Kidney (tissue), 13 donors: ENCODE measurements at regions not wholly inside any gene's neighbourhood (a gene's known extent, or its start where the extent isn't known, plus 50 kb on each side); places are given as distances from the start of the nearest gene placed in this dataset.

Experiments used
- DNase-seq, 5 donors: peaks; one replicate each; pipeline ENCODE4 v3.0.0-alpha.2; 2013 to 2020
- FAIRE-seq: peaks from 2 replicates; lab custom pipeline; 2012; peaks lifted over from hg19 to GRCh38; lab: Jason Lieb, UNC
- H3K27ac ChIP-seq, 2 donors: one replicate each; pipeline ENCODE4 v1.7.0; 2013; ENCODE audit warnings: low read depth in 2 of 2, low read length in 2 of 2, inconsistent platforms in 1 of 2
- H3K27me3 ChIP-seq: one replicate; pipeline ENCODE4 v1.7.1; 2013; ENCODE audit warnings: low read length, inconsistent platforms; ENCODE audit not compliant: control insufficient read depth, insufficient read depth
- H3K36me3 ChIP-seq, 3 donors: one replicate each; pipeline versions ENCODE4 v1.7.0 to v1.7.1; 2013; ENCODE audit warnings: low read length in 3 of 3, control low read depth in 1 of 3, inconsistent platforms in 1 of 3; ENCODE audit not compliant: insufficient read depth in 3 of 3, control insufficient read depth in 2 of 3
- H3K4me1 ChIP-seq, 3 donors: one replicate each; pipeline versions ENCODE4 v1.7.0 to v1.7.1; 2013; ENCODE audit warnings: low read length in 3 of 3, inconsistent platforms in 1 of 3, low read depth in 1 of 3; ENCODE audit not compliant: control insufficient read depth in 2 of 3, insufficient read depth in 2 of 3
- H3K4me3 ChIP-seq, 3 donors: one replicate each; pipeline versions ENCODE4 v1.7.0 to v1.8.1; 2013; ENCODE audit warnings: low read length in 3 of 3, control low read depth in 1 of 3, inconsistent platforms in 1 of 3
- H3K9ac ChIP-seq, 3 donors: one replicate each; pipeline versions ENCODE4 v1.7.0 to v1.7.1; 2013; ENCODE audit warnings: low read length in 3 of 3, control low read depth in 1 of 3, inconsistent platforms in 1 of 3
- H3K9me3 ChIP-seq, 3 donors: one replicate each; pipeline versions ENCODE4 v1.7.0 to v1.7.1; 2013; ENCODE audit warnings: low read length in 3 of 3, control low read depth in 1 of 3, inconsistent platforms in 1 of 3; ENCODE audit not compliant: control insufficient read depth in 2 of 3, insufficient read depth in 1 of 3
- CTCF ChIP-seq: IDR thresholded peaks from 3 replicates; pipeline ENCODE4 v1.5.1; 2012; ENCODE audit warnings: mild to moderate bottlenecking, moderate library complexity, borderline replicate concordance; ENCODE audit not compliant: insufficient read depth; ENCODE audit errors: extremely low read depth
- intact Hi-C: fragments of 100-400 bp; cut with DNase I; formaldehyde crosslinking; loops from one replicate; pipeline ENCODE4 v1.11.1; 2022
- donor health status: control.
- donor health status: control.
- donor health status: control.
- donor health status: control.
- donor health status: control.
- donor health status: DM: yes; HTN: yes; CAD: no.
- donor health status: Normal renal cell carcinoma (clear cell type).

GRCh38 chr12:11976005-11976404 lies 94.7 kb upstream of the BCL2L14 start:
- Histone ChIP-seq H3K36me3 (no peaks in the 10 kb centered on the region), H3K4me1 (no peaks in the 10 kb centered on the region), H3K9me3 (no peaks in the 10 kb centered on the region), H3K27ac (no peak overlapping the region), H3K4me3 (no peak overlapping the region), H3K9ac (no peak overlapping the region), H3K27me3 (no peaks in the 10 kb centered on the region)
- TF ChIP-seq CTCF, result no peak
- FAIRE-seq (no peak), DNase-seq (no peak)
- intact Hi-C loops, result no loop called here

- intact Hi-C loops, result no loop called here
- no peak for FAIRE-seq
- H3K36me3 ChIP-seq, result no peaks in the 10 kb centered on the region
- no peak overlapping the region for H3K9ac ChIP-seq
- no peaks in the 10 kb centered on the region for H3K9me3 ChIP-seq
- no peak overlapping the region for H3K27ac ChIP-seq
- H3K27me3 ChIP-seq, result no peaks in the 10 kb centered on the region
- DNase-seq, result no peak
- no peak overlapping the region for H3K4me3 ChIP-seq
- no peaks in the 10 kb centered on the region for H3K4me1 ChIP-seq
- TF ChIP-seq CTCF, result no peak
Observed at GRCh38 chr12:11978726-11979384, 91.9 kb upstream of the BCL2L14 start.

GRCh38 chr12:11980115-11980514 lies 90.6 kb upstream of the BCL2L14 start:
- H3K27me3 ChIP-seq, result no peaks in the 10 kb centered on the region
- H3K4me3 ChIP-seq, result no peak overlapping the region
- intact Hi-C loops, result no loop called here
- H3K4me1 ChIP-seq, result no peaks in the 10 kb centered on the region
- no peaks in the 10 kb centered on the region for H3K36me3 ChIP-seq
- TF ChIP-seq CTCF, result no peak
- no peak overlapping the region for H3K9ac ChIP-seq
- H3K27ac ChIP-seq, result no peak overlapping the region
- H3K9me3 ChIP-seq, result no peaks in the 10 kb centered on the region
- no peak for FAIRE-seq
- no peak for DNase-seq

GRCh38 chr12:11981121-11981733 lies 89.5 kb upstream of the BCL2L14 start:
- Histone ChIP-seq H3K27ac (no peak overlapping the region), H3K27me3 (no peaks in the 10 kb centered on the region), H3K4me3 (no peak overlapping the region), H3K9ac (no peak overlapping the region), H3K4me1 (no peaks in the 10 kb centered on the region), H3K9me3 (no peaks in the 10 kb centered on the region), H3K36me3 (no peaks in the 10 kb centered on the region)
- TF ChIP-seq CTCF, result no peak
- no peak for FAIRE-seq
- no peak for DNase-seq
- intact Hi-C loops, result no loop called here
